CD14-positive monocyte (primary cell): ENCODE measurements at regions not wholly inside any gene's neighbourhood (a gene's known extent, or its start where the extent isn't known, plus 50 kb on each side); places are given as distances from the start of the nearest gene placed in this dataset.

Experiments used
- DNase-seq, 3 donors: peaks; one replicate each; pipeline ENCODE4 v3.0.0-alpha.2; 2011 to 2022
- H2AFZ ChIP-seq: 2 replicates; pipeline ENCODE4 v1.6.0; 2012; ENCODE audit warnings: mild to moderate bottlenecking, low read depth, low read length, inconsistent platforms; ENCODE audit not compliant: insufficient read depth, poor library complexity, severe bottlenecking
- H3K27ac ChIP-seq, 2 donors: 1 replicate in 1 of 2; 2 replicates in 1 of 2; pipeline ENCODE4 v1.5.1; 2012 to 2013; ENCODE audit warnings: low read length in 2 of 2, control low read depth in 1 of 2, inconsistent platforms in 1 of 2, low read depth in 1 of 2, mild to moderate bottlenecking in 1 of 2
- H3K27me3 ChIP-seq, 2 donors: one replicate each; pipeline versions ENCODE4 v1.6.0 to v1.6.1; 2011 to 2013; ENCODE audit warnings: low read length in 2 of 2; ENCODE audit not compliant: control insufficient read depth in 2 of 2, insufficient read depth in 2 of 2
- H3K36me3 ChIP-seq, 2 donors: replicated peaks in 1 of 2; 1 replicate in 1 of 2; 2 replicates in 1 of 2; pipeline versions ENCODE4 v1.5.1 to v1.6.1; 2012 to 2013; ENCODE audit warnings: low read length in 2 of 2, control low read depth in 1 of 2, inconsistent platforms in 1 of 2, mild to moderate bottlenecking in 1 of 2; ENCODE audit not compliant: insufficient read depth in 2 of 2, control insufficient read depth in 1 of 2
- H3K4me1 ChIP-seq, 2 donors: 1 replicate in 1 of 2; 2 replicates in 1 of 2; pipeline versions ENCODE4 v1.5.1 to v1.6.1; 2012 to 2013; ENCODE audit warnings: low read length in 2 of 2, control low read depth in 1 of 2, inconsistent platforms in 1 of 2, mild to moderate bottlenecking in 1 of 2, moderate library complexity in 1 of 2; ENCODE audit not compliant: insufficient read depth in 2 of 2, control insufficient read depth in 1 of 2
- H3K4me2 ChIP-seq: replicated peaks from 2 replicates; pipeline ENCODE3; 2012; ENCODE audit warnings: low read length, moderate library complexity, mild to moderate bottlenecking; ENCODE audit not compliant: poor library complexity, severe bottlenecking; ENCODE audit errors: extremely low read depth
- H3K4me3 ChIP-seq, 3 experiments: fragments of 200-600 bp in 1 of 3; sonication (generic) in 1 of 3; replicated peaks in 1 of 3; 1 replicate in 2 of 3; 2 replicates in 1 of 3; pipeline ENCODE4 v1.5.1; 2011 to 2013; ENCODE audit warnings: low read length in 3 of 3, mild to moderate bottlenecking in 3 of 3, control low read depth in 2 of 3, low read depth in 2 of 3, inconsistent platforms in 1 of 3, moderate library complexity in 1 of 3
- H3K79me2 ChIP-seq: 2 replicates; pipeline ENCODE4 v1.6.0; 2012; ENCODE audit warnings: mild to moderate bottlenecking, control low read depth, inconsistent platforms, low read length, moderate library complexity; ENCODE audit not compliant: insufficient read depth
- H3K9ac ChIP-seq: 2 replicates; pipeline ENCODE4 v1.6.0; 2017; ENCODE audit warnings: low read length, mild to moderate bottlenecking; ENCODE audit not compliant: insufficient read depth, poor library complexity, severe bottlenecking
- H3K9me3 ChIP-seq, 2 donors: replicated peaks in 1 of 2; 1 replicate in 1 of 2; 2 replicates in 1 of 2; pipeline versions ENCODE4 v1.5.1 to v1.6.1; 2012 to 2013; ENCODE audit warnings: low read length in 2 of 2, control low read depth in 1 of 2; ENCODE audit not compliant: control insufficient read depth in 1 of 2, insufficient read depth in 1 of 2
- H4K20me1 ChIP-seq: 2 replicates; pipeline ENCODE4 v1.6.0; 2012; ENCODE audit warnings: mild to moderate bottlenecking, low read length, control low read depth, moderate library complexity; ENCODE audit not compliant: insufficient read depth
- H3K27ac Mint-ChIP-seq, 7 donors: one replicate each; pipeline ENCODE4 v1.8.0; 2020; ENCODE audit warnings: mild to moderate bottlenecking in 7 of 7, mixed read lengths in 7 of 7, moderate library complexity in 6 of 7, inconsistent platforms in 2 of 7
- H3K27me3 Mint-ChIP-seq, 3 donors: one replicate each; pipeline ENCODE4 v1.8.0; 2021 to 2022; ENCODE audit warnings: low read depth in 3 of 3, mild to moderate bottlenecking in 3 of 3, mixed read lengths in 3 of 3, moderate library complexity in 3 of 3, inconsistent platforms in 1 of 3
- H3K36me3 Mint-ChIP-seq, 2 donors: one replicate each; pipeline ENCODE4 v1.8.0; 2020; ENCODE audit warnings: mixed read lengths in 2 of 2, inconsistent platforms in 1 of 2, mild to moderate bottlenecking in 1 of 2
- H3K4me1 Mint-ChIP-seq: one replicate; pipeline ENCODE4 v1.8.0; 2020; ENCODE audit warnings: mild to moderate bottlenecking, mixed read lengths
- H3K4me3 Mint-ChIP-seq, 2 donors: one replicate each; pipeline ENCODE4 v1.8.0; 2020; ENCODE audit warnings: mild to moderate bottlenecking in 2 of 2, mixed read lengths in 2 of 2, moderate library complexity in 1 of 2
- H3K9me3 Mint-ChIP-seq, 7 donors: one replicate each; pipeline ENCODE4 v1.8.0; 2020 to 2022; ENCODE audit warnings: mixed read lengths in 7 of 7, mild to moderate bottlenecking in 6 of 7, moderate library complexity in 6 of 7, inconsistent platforms in 2 of 7
- WGBS: methylation state at CpG from one replicate; pipeline ENCODE4 v1.1.5; 2013; ENCODE audit warnings: missing lambda C conversion rate; ENCODE audit not compliant: insufficient coverage; 5-methylcytosine and 5-hydroxymethylcytosine counted together
- intact Hi-C, 2 donors: fragments of 100-400 bp; cut with micrococcal nuclease; formaldehyde crosslinking; loops; one replicate each; pipeline versions ENCODE4 v1.15.0 to v1.15.1; 2023
- TF ChIP-seq, protein P1 (sequence below): fragments of 200-600 bp; IDR thresholded peaks from one replicate; pipeline ENCODE4 v1.8.0; 2022; ENCODE audit warnings: antibody characterized with exemption, mild to moderate bottlenecking

GRCh38 chr10:121242741-121243608, 355.3 kb downstream of the FGFR2 start:
- H4K20me1 ChIP-seq, result no peaks in the 10 kb centered on the region
- peaks cover 0 to 3% of the 10 kb centered on the region in 2 donors for H3K27me3 ChIP-seq
- no peak overlapping the region for H3K27ac ChIP-seq
- H3K36me3 ChIP-seq, result no peaks in the 10 kb centered on the region
- no peak overlapping the region for H2AFZ ChIP-seq
- H3K4me1 ChIP-seq, result no peaks in the 10 kb centered on the region
- H3K9me3 Mint-ChIP-seq, result peaks cover 2 to 22% (median 5%) of the 10 kb centered on the region in 7 donors
- peaks cover 3 to 4% of the 10 kb centered on the region in 2 donors for H3K9me3 ChIP-seq
- no peak for DNase-seq
- no peak overlapping the region for H3K27ac Mint-ChIP-seq
- H3K9ac ChIP-seq, result no peak overlapping the region
- H3K4me1 Mint-ChIP-seq, result no peaks in the 10 kb centered on the region
- no peaks in the 10 kb centered on the region for H3K36me3 Mint-ChIP-seq
- TF ChIP-seq, protein P1, sequence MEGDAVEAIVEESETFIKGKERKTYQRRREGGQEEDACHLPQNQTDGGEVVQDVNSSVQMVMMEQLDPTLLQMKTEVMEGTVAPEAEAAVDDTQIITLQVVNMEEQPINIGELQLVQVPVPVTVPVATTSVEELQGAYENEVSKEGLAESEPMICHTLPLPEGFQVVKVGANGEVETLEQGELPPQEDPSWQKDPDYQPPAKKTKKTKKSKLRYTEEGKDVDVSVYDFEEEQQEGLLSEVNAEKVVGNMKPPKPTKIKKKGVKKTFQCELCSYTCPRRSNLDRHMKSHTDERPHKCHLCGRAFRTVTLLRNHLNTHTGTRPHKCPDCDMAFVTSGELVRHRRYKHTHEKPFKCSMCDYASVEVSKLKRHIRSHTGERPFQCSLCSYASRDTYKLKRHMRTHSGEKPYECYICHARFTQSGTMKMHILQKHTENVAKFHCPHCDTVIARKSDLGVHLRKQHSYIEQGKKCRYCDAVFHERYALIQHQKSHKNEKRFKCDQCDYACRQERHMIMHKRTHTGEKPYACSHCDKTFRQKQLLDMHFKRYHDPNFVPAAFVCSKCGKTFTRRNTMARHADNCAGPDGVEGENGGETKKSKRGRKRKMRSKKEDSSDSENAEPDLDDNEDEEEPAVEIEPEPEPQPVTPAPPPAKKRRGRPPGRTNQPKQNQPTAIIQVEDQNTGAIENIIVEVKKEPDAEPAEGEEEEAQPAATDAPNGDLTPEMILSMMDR, result no peak
- WGBS, result 80% methylated on average over 10 of the region's 12 CpGs
- no peaks in the 10 kb centered on the region for H3K79me2 ChIP-seq
- peaks cover 0 to 14% (median 0%) of the 10 kb centered on the region in 3 donors for H3K27me3 Mint-ChIP-seq
- no peak overlapping the region for H3K4me3 ChIP-seq
- intact Hi-C loops, result no loop called here
- no peak overlapping the region for H3K4me2 ChIP-seq
- H3K4me3 Mint-ChIP-seq, result no peak overlapping the region

DNA sequence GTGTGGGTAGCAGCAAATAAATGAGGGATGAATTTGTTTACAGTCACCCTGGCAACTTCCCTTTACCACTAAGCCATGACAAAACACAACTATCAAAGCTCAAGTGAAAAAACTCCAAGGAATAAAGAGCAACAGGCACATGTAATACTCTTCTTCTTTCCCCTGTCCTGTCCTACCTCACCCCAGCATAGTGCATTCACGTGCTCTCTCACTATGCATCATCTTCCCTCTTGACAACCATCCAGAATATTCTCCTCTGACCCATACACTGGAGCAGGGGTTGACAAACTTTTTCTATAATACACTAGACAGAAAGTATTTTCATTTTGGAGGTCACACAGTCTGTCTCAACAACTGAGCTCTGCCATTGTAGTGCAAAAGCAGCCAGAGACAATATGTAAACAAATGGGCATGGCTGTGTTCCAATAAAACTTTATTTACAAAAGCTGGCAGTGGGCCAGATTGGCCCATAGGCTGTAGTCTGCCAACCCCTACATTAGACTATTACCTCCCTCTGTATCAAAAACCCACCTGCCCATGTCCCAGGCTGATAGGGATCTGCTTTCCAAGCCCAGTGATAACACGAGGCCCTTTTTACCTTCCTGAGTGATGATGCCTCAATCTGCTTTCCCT, 354.5 kb downstream of the FGFR2 start:
- Histone ChIP-seq H3K4me3 (no peak overlapping the region), H3K9ac (no peak overlapping the region), H3K27me3 (peaks cover 0 to 3% of the 10 kb centered on the region in 2 donors), H3K9me3 (no peaks in the 10 kb centered on the region), H3K79me2 (no peaks in the 10 kb centered on the region), H2AFZ (no peak overlapping the region), H3K4me1 (no peaks in the 10 kb centered on the region), H3K27ac (no peak overlapping the region), H3K36me3 (no peaks in the 10 kb centered on the region), H3K4me2 (no peak overlapping the region), H4K20me1 (no peaks in the 10 kb centered on the region)
- no CpG with 5 or more reads among the region's 2 CpGs for WGBS
- no peaks in the 10 kb centered on the region for H3K4me1 Mint-ChIP-seq
- DNase-seq, result no peak
- intact Hi-C loops, result no loop called here
- peaks cover 0 to 12% (median 0%) of the 10 kb centered on the region in 3 donors for H3K27me3 Mint-ChIP-seq
- no peak overlapping the region for H3K27ac Mint-ChIP-seq
- TF ChIP-seq, protein P1, result no peak
- no peaks in the 10 kb centered on the region for H3K36me3 Mint-ChIP-seq
- peaks cover 0 to 17% (median 2%) of the 10 kb centered on the region in 7 donors for H3K9me3 Mint-ChIP-seq
- no peak overlapping the region for H3K4me3 Mint-ChIP-seq
